Loucy (cell line): ENCODE measurements at regions not wholly inside any gene's neighbourhood (a gene's known extent, or its start where the extent isn't known, plus 50 kb on each side); places are given as distances from the start of the nearest gene placed in this dataset.

Experiments used
- EZH2phosphoT487 ChIP-seq: fragments of 200-600 bp; IDR thresholded peaks from 2 replicates; pipeline ENCODE4 v1.6.1; 2018; ENCODE audit warnings: antibody characterized with exemption, mild to moderate bottlenecking, moderate library complexity, borderline replicate concordance
- TF ChIP-seq, protein P1 (sequence below): fragments of 200-600 bp; sonication (generic); conservative IDR thresholded peaks from 2 replicates; pipeline ENCODE4 v1.5.1; 2014; ENCODE audit warnings: mild to moderate bottlenecking, antibody characterized with exemption, low read length

DNA sequence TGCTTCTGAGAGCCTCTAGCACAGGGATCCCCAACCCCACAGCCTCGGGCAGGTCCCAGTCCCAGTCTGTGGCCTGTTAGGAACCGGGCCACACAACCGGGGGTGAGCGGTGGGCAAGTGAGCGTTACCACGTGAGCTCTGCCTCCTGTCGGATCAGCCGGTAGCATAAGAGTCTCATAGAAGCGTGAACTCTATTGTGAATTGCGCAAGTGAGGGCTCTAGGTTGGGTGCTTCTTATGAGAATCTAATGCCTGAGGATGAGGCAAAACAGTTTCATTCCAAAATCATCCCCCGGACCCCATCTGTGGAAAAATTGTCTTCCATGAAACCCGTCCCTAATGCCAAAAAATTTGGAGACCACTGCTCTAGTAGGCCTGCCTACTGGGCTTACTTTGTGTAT lies 87.0 kb upstream of the UBL3 start:
- TF ChIP-seq, protein P1, sequence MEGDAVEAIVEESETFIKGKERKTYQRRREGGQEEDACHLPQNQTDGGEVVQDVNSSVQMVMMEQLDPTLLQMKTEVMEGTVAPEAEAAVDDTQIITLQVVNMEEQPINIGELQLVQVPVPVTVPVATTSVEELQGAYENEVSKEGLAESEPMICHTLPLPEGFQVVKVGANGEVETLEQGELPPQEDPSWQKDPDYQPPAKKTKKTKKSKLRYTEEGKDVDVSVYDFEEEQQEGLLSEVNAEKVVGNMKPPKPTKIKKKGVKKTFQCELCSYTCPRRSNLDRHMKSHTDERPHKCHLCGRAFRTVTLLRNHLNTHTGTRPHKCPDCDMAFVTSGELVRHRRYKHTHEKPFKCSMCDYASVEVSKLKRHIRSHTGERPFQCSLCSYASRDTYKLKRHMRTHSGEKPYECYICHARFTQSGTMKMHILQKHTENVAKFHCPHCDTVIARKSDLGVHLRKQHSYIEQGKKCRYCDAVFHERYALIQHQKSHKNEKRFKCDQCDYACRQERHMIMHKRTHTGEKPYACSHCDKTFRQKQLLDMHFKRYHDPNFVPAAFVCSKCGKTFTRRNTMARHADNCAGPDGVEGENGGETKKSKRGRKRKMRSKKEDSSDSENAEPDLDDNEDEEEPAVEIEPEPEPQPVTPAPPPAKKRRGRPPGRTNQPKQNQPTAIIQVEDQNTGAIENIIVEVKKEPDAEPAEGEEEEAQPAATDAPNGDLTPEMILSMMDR, result no peak
- TF ChIP-seq EZH2phosphoT487, result no peak
